ENCODE measurements at regions not wholly inside any gene's neighbourhood (a gene's known extent, or its start where the extent isn't known, plus 50 kb on each side); places are given as distances from the start of the nearest gene placed in this dataset.

DNA sequence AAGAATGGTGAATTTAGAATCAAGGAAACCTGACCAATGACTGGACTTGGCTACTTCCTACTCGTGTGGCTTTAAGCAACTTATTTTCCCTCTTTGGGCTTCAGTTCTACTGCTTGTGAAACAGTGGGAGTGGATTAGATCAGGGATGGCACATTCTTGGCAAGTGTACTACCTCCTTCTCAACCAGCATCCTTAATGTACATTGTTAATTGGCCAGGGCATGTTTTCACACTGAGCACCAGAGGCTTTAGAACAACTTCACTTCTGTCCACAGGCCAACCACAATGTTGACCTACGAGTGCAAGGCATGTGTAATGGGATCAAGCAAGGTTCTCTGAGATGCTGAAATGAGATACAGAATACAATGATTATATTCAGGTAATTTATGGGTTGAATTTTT, 315.3 kb downstream of the ADRA2A start:
- H3K4me3 ChIP-seq = no peak overlapping the region
- TF ChIP-seq, protein P1, sequence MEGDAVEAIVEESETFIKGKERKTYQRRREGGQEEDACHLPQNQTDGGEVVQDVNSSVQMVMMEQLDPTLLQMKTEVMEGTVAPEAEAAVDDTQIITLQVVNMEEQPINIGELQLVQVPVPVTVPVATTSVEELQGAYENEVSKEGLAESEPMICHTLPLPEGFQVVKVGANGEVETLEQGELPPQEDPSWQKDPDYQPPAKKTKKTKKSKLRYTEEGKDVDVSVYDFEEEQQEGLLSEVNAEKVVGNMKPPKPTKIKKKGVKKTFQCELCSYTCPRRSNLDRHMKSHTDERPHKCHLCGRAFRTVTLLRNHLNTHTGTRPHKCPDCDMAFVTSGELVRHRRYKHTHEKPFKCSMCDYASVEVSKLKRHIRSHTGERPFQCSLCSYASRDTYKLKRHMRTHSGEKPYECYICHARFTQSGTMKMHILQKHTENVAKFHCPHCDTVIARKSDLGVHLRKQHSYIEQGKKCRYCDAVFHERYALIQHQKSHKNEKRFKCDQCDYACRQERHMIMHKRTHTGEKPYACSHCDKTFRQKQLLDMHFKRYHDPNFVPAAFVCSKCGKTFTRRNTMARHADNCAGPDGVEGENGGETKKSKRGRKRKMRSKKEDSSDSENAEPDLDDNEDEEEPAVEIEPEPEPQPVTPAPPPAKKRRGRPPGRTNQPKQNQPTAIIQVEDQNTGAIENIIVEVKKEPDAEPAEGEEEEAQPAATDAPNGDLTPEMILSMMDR (IDR thresholded peaks at IDR 0.05) = no peak
- TF ChIP-seq POLR2AphosphoS5 (IDR thresholded peaks at IDR 0.05) = no peak
- TF ChIP-seq POLR2A (IDR thresholded peaks at IDR 0.05) = no peak
- TF ChIP-seq EP300 (IDR thresholded peaks at IDR 0.05) = no peak
- ATAC-seq (ENCODE audit: low FRiP score in 2 of 2) (no peak), DNase-seq (no peak)
- H3K4me1 ChIP-seq = no peaks in the 10 kb centered on the region
- WGBS, 2 donors = 36 to 42% methylated on average over 2 of the region's 2 CpGs
- no peaks in the 10 kb centered on the region for H3K36me3 ChIP-seq
- H3K9me3 ChIP-seq = no peaks in the 10 kb centered on the region
- H3K27ac ChIP-seq = no peak overlapping the region
- H3K27me3 ChIP-seq = no peaks in the 10 kb centered on the region

DNA sequence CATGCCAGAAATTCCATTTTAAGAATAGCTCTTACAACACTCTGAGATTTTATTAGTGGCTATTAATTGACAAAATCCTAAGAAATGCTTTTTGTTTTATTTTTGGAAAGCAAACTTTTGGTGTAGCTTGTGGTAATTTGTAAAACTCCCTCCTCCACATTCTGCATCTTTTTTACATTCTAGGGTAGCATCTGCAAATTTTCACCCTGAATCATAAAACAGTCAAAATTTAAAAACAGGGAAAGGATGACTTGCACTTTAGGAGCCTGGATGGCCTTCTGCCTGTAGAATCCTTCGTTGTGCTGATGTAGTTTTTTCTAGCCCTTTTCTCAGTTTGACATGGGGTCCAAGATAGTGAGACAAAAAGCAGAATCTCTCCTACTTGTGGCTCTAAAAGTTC, 316.1 kb downstream of the ADRA2A start:
- H3K4me1 ChIP-seq = no peaks in the 10 kb centered on the region
- no peaks in the 10 kb centered on the region for H3K9me3 ChIP-seq
- TF ChIP-seq EP300 (IDR thresholded peaks at IDR 0.05) (no peak), POLR2AphosphoS5 (IDR thresholded peaks at IDR 0.05) (no peak), POLR2A (IDR thresholded peaks at IDR 0.05) (no peak)
- TF ChIP-seq, protein P1 (IDR thresholded peaks at IDR 0.05) = no peak
- no peaks in the 10 kb centered on the region for H3K36me3 ChIP-seq
- H3K27me3 ChIP-seq = no peaks in the 10 kb centered on the region
- DNase-seq (no peak), ATAC-seq (ENCODE audit: low FRiP score in 2 of 2) (no peak)
- WGBS, 2 donors = 8 to 15% methylated on average over 1 of the region's 1 CpG
- no peak overlapping the region for H3K4me3 ChIP-seq
- H3K27ac ChIP-seq = no peak overlapping the region

DNA sequence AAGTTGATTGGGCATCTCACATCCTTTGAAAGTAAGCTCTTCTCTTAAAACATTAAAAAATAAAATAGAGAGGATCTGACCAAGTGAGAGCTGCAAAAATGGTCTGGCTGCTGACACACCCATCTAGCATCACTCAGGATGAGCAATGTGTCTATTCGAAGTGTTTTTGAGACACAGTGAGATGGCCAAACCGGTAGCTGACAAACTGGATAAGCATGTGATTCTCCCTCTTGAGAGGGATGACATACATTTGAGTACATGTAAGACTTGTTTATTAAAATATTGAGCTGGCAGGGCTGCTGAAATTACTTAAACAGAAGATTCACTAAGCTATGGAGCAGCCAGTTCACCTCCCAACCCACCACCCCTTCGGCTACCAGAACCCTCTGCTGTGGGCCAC, 333.9 kb downstream of the ADRA2A start:
- Histone ChIP-seq H3K9me3 (no peaks in the 10 kb centered on the region), H3K36me3 (no peaks in the 10 kb centered on the region), H3K27ac (no peak overlapping the region), H3K27me3 (no peaks in the 10 kb centered on the region), H3K4me3 (no peak overlapping the region), H3K4me1 (no peaks in the 10 kb centered on the region)
- ATAC-seq (ENCODE audit: low FRiP score in 2 of 2) (peak in 1 of 2 donors; percentile 29), DNase-seq (no peak)
- no peak for TF ChIP-seq EP300 (IDR thresholded peaks at IDR 0.05)
- no peak for TF ChIP-seq POLR2A (IDR thresholded peaks at IDR 0.05)
- no peak for TF ChIP-seq POLR2AphosphoS5 (IDR thresholded peaks at IDR 0.05)
- TF ChIP-seq, protein P1 (IDR thresholded peaks at IDR 0.05) = no peak
- WGBS, 2 donors = 66 to 73% methylated on average over 3 of the region's 3 CpGs

DNA sequence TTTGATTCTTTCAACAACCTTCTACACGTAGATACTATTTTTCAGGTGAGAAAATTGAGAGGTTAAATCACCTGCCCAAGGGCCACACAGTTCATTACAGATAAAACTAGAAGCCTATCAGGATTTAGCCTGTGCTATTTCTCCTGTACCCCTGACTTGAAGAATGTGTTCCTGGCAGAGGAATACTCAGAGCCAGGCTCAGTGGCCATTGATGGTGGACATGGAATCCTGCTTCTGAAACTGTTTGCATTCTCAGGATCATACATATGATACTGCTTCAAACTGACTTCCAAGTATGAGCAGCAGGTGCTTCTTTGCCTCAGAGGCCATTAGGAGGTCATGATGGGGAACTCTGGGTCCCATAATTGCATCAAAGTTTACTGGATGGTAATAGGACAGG, 348.6 kb downstream of the ADRA2A start:
- H3K27me3 ChIP-seq = no peaks in the 10 kb centered on the region
- TF ChIP-seq, protein P1 (IDR thresholded peaks at IDR 0.05) = no peak
- no peak for TF ChIP-seq POLR2A (IDR thresholded peaks at IDR 0.05)
- no peak for TF ChIP-seq EP300 (IDR thresholded peaks at IDR 0.05)
- TF ChIP-seq POLR2AphosphoS5 (IDR thresholded peaks at IDR 0.05) = no peak
- DNase-seq (no peak), ATAC-seq (ENCODE audit: low FRiP score in 2 of 2) (no peak)
- no peak overlapping the region for H3K27ac ChIP-seq
- no peaks in the 10 kb centered on the region for H3K4me1 ChIP-seq
- H3K36me3 ChIP-seq = no peaks in the 10 kb centered on the region
- no peaks in the 10 kb centered on the region for H3K9me3 ChIP-seq
- H3K4me3 ChIP-seq = no peak overlapping the region
- 90 to 92% methylated on average over 1 of the region's 1 CpG for WGBS, 2 donors

DNA sequence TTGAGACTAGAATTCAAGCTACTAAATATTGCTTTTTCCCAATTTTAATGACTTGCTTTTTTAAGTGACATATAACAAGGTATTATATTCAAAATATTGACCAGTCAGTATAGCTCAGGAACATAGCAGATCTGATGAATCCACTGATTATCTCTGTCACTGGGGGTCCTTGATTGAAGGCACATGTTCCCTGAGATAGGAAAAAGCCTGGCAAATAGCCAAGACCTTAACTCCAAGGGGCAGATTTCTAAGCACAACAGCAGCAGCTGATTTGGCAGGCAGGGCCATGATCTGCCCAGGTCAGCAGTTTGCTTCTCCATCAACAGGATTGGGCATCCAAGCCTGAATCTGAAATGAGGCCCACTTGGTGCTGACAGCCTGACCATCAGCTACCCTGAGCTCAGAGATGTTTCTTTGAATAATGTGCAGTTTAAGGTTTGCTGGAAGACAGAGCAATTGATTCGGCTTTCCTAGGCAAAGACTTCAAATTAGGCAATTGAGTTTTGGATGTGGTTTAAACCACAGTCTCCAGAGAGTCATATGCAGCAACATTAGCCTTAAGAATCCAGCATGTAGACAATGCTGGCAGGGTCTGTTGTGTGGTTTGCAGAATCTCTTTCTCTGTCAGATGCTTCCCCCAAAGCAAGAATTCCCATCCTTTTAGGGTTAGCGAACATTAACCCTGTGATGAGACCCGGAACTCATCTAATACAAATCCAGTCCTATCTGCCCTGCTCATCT, 352.6 kb downstream of the ADRA2A start:
- Histone ChIP-seq H3K36me3 (no peaks in the 10 kb centered on the region), H3K4me1 (no peaks in the 10 kb centered on the region), H3K27ac (no peak overlapping the region), H3K4me3 (no peak overlapping the region), H3K27me3 (no peaks in the 10 kb centered on the region), H3K9me3 (no peaks in the 10 kb centered on the region)
- WGBS, 2 donors = 74 to 90% methylated on average over 3 of the region's 3 CpGs
- no peak for TF ChIP-seq EP300 (IDR thresholded peaks at IDR 0.05)
- no peak for TF ChIP-seq POLR2A (IDR thresholded peaks at IDR 0.05)
- TF ChIP-seq, protein P1 (IDR thresholded peaks at IDR 0.05) = no peak
- TF ChIP-seq POLR2AphosphoS5 (IDR thresholded peaks at IDR 0.05) = no peak
- ATAC-seq (ENCODE audit: low FRiP score in 2 of 2) = peak in 1 of 2 donors; percentile 58
- no peak for DNase-seq

Data from upper lobe of left lung (tissue), 6 donors.